GM06990 (cell line): ENCODE measurements at regions not wholly inside any gene's neighbourhood (a gene's known extent, or its start where the extent isn't known, plus 50 kb on each side); places are given as distances from the start of the nearest gene placed in this dataset.

Experiments used
- DNase-seq: peaks from one replicate; pipeline ENCODE4 v3.0.0-alpha.2; 2011; ENCODE audit not compliant: insufficient read length; ENCODE audit errors: extremely low read depth
- H3K27me3 ChIP-seq: replicated peaks from 2 replicates; pipeline ENCODE4 v1.6.0; 2011; ENCODE audit warnings: low read length; ENCODE audit not compliant: control insufficient read depth, insufficient read depth
- H3K36me3 ChIP-seq: 2 replicates; pipeline ENCODE4 v1.5.1; 2011; ENCODE audit warnings: low read length; ENCODE audit not compliant: control insufficient read depth, insufficient read depth
- H3K4me3 ChIP-seq: replicated peaks from 2 replicates; pipeline ENCODE4 v1.5.1; 2011; ENCODE audit warnings: low read depth, mild to moderate bottlenecking, control low read depth, low read length
- TF ChIP-seq, protein P1 (sequence below): IDR thresholded peaks from 2 replicates; pipeline ENCODE4 v1.5.1; 2011; ENCODE audit warnings: low read length, control low read depth, mild to moderate bottlenecking, inconsistent platforms; ENCODE audit not compliant: insufficient read depth, poor library complexity, severe bottlenecking

- TF ChIP-seq, protein P1, sequence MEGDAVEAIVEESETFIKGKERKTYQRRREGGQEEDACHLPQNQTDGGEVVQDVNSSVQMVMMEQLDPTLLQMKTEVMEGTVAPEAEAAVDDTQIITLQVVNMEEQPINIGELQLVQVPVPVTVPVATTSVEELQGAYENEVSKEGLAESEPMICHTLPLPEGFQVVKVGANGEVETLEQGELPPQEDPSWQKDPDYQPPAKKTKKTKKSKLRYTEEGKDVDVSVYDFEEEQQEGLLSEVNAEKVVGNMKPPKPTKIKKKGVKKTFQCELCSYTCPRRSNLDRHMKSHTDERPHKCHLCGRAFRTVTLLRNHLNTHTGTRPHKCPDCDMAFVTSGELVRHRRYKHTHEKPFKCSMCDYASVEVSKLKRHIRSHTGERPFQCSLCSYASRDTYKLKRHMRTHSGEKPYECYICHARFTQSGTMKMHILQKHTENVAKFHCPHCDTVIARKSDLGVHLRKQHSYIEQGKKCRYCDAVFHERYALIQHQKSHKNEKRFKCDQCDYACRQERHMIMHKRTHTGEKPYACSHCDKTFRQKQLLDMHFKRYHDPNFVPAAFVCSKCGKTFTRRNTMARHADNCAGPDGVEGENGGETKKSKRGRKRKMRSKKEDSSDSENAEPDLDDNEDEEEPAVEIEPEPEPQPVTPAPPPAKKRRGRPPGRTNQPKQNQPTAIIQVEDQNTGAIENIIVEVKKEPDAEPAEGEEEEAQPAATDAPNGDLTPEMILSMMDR, result no peak
- no peak overlapping the region for H3K4me3 ChIP-seq
- DNase-seq, result no peak
- H3K36me3 ChIP-seq, result no peaks in the 10 kb centered on the region
- H3K27me3 ChIP-seq, result no peaks in the 10 kb centered on the region
Measured at GRCh38 chr1:95935719-95936118, 701.7 kb downstream of the RWDD3 start.

DNA sequence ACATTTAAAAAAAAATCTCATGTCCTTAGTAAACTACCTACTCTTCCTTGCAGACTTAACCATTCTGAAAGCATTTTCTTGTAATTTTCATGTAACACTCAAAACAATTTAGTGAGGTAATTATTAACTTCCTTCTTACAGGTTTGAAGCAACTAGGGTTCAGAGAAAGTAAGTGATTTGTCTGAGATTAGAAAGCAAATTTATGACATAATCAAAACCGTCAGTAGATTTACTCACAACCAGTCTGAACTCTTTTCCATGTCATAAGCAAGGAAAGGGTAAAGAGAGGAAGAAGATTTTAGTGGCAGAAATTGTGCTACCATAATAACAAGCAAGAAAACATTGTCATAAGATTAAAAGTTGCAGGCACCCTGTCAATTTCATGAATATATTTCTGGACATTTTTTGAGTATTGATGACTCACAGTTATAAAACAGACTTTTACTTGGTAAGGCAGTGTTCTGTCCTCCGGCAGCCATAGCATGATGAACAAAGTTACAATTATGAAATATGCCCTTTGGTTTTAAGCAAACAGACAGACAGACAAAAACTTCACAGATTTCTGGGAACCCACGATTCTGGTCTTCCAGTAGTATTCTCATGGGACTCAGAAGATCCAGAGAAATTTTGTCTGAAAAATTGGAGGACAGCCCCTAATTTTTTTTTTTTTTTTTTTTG lies 707.2 kb downstream of the RWDD3 start:
- H3K27me3 ChIP-seq, result no peaks in the 10 kb centered on the region
- TF ChIP-seq, protein P1, result no peak
- no peak overlapping the region for H3K4me3 ChIP-seq
- no peak for DNase-seq
- no peaks in the 10 kb centered on the region for H3K36me3 ChIP-seq

DNA sequence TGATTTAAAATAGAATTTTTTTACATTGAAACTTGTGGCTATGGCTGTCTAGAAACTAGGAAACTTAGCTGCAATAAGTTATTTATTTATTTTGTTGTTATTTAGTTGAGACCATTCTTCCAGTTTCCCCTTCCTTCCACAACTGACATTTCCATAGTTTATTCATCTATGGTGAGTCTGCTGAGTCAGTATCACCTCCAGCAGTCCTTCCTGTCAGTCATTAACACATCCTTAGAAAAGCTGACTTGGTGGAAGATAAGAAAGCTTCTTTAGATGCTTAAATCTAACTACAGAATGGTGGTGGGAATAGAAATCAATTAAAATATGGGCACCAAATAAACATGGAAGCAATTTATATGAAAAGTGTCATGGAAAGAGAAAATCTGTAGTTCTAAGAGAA lies 714.0 kb downstream of the RWDD3 start:
- H3K36me3 ChIP-seq, result no peaks in the 10 kb centered on the region
- no peaks in the 10 kb centered on the region for H3K27me3 ChIP-seq
- no peak for DNase-seq
- TF ChIP-seq, protein P1, result no peak
- no peak overlapping the region for H3K4me3 ChIP-seq

DNA sequence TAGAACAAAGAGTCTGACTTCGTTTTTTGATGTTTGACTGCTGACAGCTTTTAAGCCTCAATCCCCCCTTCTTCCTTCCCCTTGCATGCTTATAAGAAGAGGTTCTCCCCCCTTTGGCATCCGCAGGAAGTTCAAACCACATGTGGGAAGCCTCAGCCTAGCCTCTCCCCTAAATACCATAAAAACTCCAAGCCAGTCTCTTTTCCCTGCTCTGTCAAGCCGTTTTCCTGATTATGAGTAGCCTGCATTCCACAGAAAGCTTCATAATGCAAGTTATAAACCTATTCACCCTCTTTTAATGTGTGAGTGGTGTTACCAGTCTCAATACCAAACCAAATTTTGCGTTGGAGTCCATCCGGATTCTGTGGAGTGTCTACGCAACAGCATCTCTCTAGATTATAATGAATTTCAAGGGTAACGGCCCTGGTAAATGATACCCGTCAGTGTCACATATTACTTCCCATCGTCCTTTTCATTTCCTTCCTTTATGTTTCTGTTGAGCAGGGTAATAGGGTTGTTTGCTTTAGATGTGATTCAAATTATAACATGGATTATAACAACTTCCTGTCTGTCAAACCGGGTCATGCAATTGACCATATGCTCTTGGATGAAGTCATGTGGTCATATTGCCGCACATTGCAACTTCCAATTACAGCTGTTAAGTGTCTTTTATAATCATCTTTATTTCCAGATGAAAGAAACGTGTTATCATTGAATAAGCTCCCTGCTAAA lies 717.5 kb downstream of the RWDD3 start:
- no peak for DNase-seq
- TF ChIP-seq, protein P1, result no peak
- Histone ChIP-seq H3K36me3 (no peaks in the 10 kb centered on the region), H3K27me3 (no peaks in the 10 kb centered on the region), H3K4me3 (no peak overlapping the region)

GRCh38 chr1:95953015-95953414 lies 719.0 kb downstream of the RWDD3 start:
- TF ChIP-seq, protein P1, result no peak
- Histone ChIP-seq H3K4me3 (no peak overlapping the region), H3K27me3 (no peaks in the 10 kb centered on the region), H3K36me3 (no peaks in the 10 kb centered on the region)
- no peak for DNase-seq
